Neuronal stem cell (in vitro differentiated cells): ENCODE measurements at regions not wholly inside any gene's neighbourhood (a gene's known extent, or its start where the extent isn't known, plus 50 kb on each side); places are given as distances from the start of the nearest gene placed in this dataset.

ENCODE experiments used
- DNase-seq: peaks from one replicate; pipeline ENCODE4 v3.0.0-alpha.2; 2013; ENCODE audit warnings: low spot score
- H2AFZ ChIP-seq: one replicate; pipeline ENCODE4 v1.6.1; 2013; ENCODE audit warnings: mild to moderate bottlenecking, low read length, inconsistent platforms
- H2AK5ac ChIP-seq: 2 replicates; pipeline ENCODE4 v1.6.1; 2013; ENCODE audit warnings: low read depth, mild to moderate bottlenecking, inconsistent platforms, low read length, moderate library complexity, mixed read lengths
- H2BK120ac ChIP-seq: 2 replicates; pipeline ENCODE4 v1.6.1; 2013; ENCODE audit warnings: low read depth, mild to moderate bottlenecking, inconsistent platforms, low read length, moderate library complexity, mixed read lengths
- H2BK12ac ChIP-seq: one replicate; pipeline ENCODE4 v1.6.1; 2013; ENCODE audit warnings: low read length, inconsistent platforms
- H2BK15ac ChIP-seq: 2 replicates; pipeline ENCODE4 v1.6.1; 2013; ENCODE audit warnings: mild to moderate bottlenecking, low read length, inconsistent platforms, mixed read lengths
- H2BK5ac ChIP-seq: one replicate; pipeline ENCODE4 v1.6.1; 2013; ENCODE audit warnings: inconsistent platforms, mild to moderate bottlenecking, low read length, moderate library complexity
- H3K14ac ChIP-seq: one replicate; pipeline ENCODE4 v1.6.1; 2013; ENCODE audit warnings: low read length, inconsistent platforms
- H3K18ac ChIP-seq: 2 replicates; pipeline ENCODE4 v1.6.1; 2013; ENCODE audit warnings: low read length, inconsistent platforms
- H3K23ac ChIP-seq: 2 replicates; pipeline ENCODE4 v1.6.1; 2013; ENCODE audit warnings: low read depth, mild to moderate bottlenecking, mixed read lengths, low read length, inconsistent platforms; ENCODE audit not compliant: poor library complexity
- H3K27ac ChIP-seq: replicated peaks from 3 replicates; pipeline ENCODE4 v1.5.1; 2013; ENCODE audit warnings: low read length, inconsistent platforms
- H3K27me3 ChIP-seq, 3 experiments: 2 replicates each; pipeline ENCODE4 v1.6.1; 2013; ENCODE audit warnings: low read length in 3 of 3, mild to moderate bottlenecking in 2 of 3, inconsistent platforms in 1 of 3, low read depth in 1 of 3, mixed read lengths in 1 of 3, moderate library complexity in 1 of 3; ENCODE audit not compliant: control insufficient read depth in 3 of 3, insufficient read depth in 3 of 3
- H3K36me3 ChIP-seq, 2 donors: replicated peaks in 1 of 2; 2 replicates each; pipeline ENCODE4 v1.6.1; 2013; ENCODE audit warnings: low read length in 2 of 2; ENCODE audit not compliant: control insufficient read depth in 2 of 2, insufficient read depth in 2 of 2
- H3K4ac ChIP-seq: 2 replicates; pipeline ENCODE4 v1.6.1; 2013; ENCODE audit warnings: inconsistent platforms, mild to moderate bottlenecking, low read length, moderate library complexity
- H3K4me1 ChIP-seq, 2 donors: 1 replicate in 1 of 2; 2 replicates in 1 of 2; pipeline ENCODE4 v1.6.1; 2013; ENCODE audit warnings: low read length in 2 of 2, low read depth in 1 of 2; ENCODE audit not compliant: control insufficient read depth in 2 of 2, insufficient read depth in 1 of 2
- H3K4me2 ChIP-seq: one replicate; pipeline ENCODE4 v1.6.1; 2013; ENCODE audit warnings: mild to moderate bottlenecking, low read length, inconsistent platforms; ENCODE audit not compliant: insufficient read depth, poor library complexity, severe bottlenecking
- H3K4me3 ChIP-seq, 2 donors: 2 replicates each; pipeline ENCODE4 v1.5.1; 2013; ENCODE audit warnings: low read length in 2 of 2, mild to moderate bottlenecking in 2 of 2, inconsistent platforms in 1 of 2, moderate library complexity in 1 of 2
- H3K79me1 ChIP-seq: one replicate; pipeline ENCODE4 v1.6.1; 2013; ENCODE audit warnings: low read depth, mild to moderate bottlenecking, inconsistent platforms, low read length, moderate library complexity
- H3K9ac ChIP-seq: one replicate; pipeline ENCODE4 v1.6.1; 2013; ENCODE audit warnings: mild to moderate bottlenecking, low read depth, low read length, inconsistent platforms; ENCODE audit not compliant: poor library complexity
- H3K9me3 ChIP-seq, 2 donors: replicated peaks in 1 of 2; 2 replicates each; pipeline versions ENCODE3 to v1.6.1; 2013; ENCODE audit warnings: low read length in 2 of 2, mild to moderate bottlenecking in 2 of 2, inconsistent platforms in 1 of 2, low read depth in 1 of 2, mixed read lengths in 1 of 2, moderate library complexity in 1 of 2; ENCODE audit not compliant: control insufficient read depth in 2 of 2, insufficient read depth in 1 of 2
- H4K8ac ChIP-seq: one replicate; pipeline ENCODE4 v1.6.1; 2013; ENCODE audit warnings: low read depth, mild to moderate bottlenecking, inconsistent platforms, low read length, moderate library complexity
- H4K91ac ChIP-seq: one replicate; pipeline ENCODE4 v1.6.1; 2013; ENCODE audit warnings: low read length, low read depth, mild to moderate bottlenecking, inconsistent platforms; ENCODE audit not compliant: poor library complexity
- WGBS, 2 donors: extraction: QIAGEN DNeasy Blood & Tissue Kit; methylation state at CpG; one replicate each; pipeline ENCODE4 v1.1.7; 2013; ENCODE audit warnings: missing lambda C conversion rate in 2 of 2, mixed read lengths in 1 of 2; ENCODE audit not compliant: insufficient read length in 2 of 2, insufficient replicate concordance in 1 of 2; ENCODE audit errors: extremely low coverage in 2 of 2; 5-methylcytosine and 5-hydroxymethylcytosine counted together

GRCh38 chr7:16326106-16326505, 95.2 kb downstream of the CRPPA start:
- Histone ChIP-seq H3K9me3 (no peaks in the 10 kb centered on the region), H3K18ac (no peak overlapping the region), H3K9ac (no peak overlapping the region), H3K27ac (no peak overlapping the region), H3K36me3 (no peaks in the 10 kb centered on the region), H2AK5ac (no peak overlapping the region), H3K23ac (no peak overlapping the region), H4K91ac (no peak overlapping the region), H2BK5ac (no peak overlapping the region), H3K4me3 (no peak overlapping the region), H2BK120ac (no peak overlapping the region), H3K4me1 (no peaks in the 10 kb centered on the region), H2BK12ac (no peak overlapping the region), H4K8ac (no peak overlapping the region), H2BK15ac (no peak overlapping the region), H2AFZ (no peak overlapping the region), H3K27me3 (no peaks in the 10 kb centered on the region), H3K14ac (no peak overlapping the region), H3K79me1 (no peaks in the 10 kb centered on the region), H3K4ac (no peak overlapping the region), H3K4me2 (no peak overlapping the region)
- DNase-seq, result no peak

- Histone ChIP-seq H3K9ac (no peak overlapping the region), H3K79me1 (no peaks in the 10 kb centered on the region), H3K27me3 (no peaks in the 10 kb centered on the region), H3K27ac (no peak overlapping the region), H3K4me3 (no peak overlapping the region), H2BK15ac (no peak overlapping the region), H3K4me1 (no peaks in the 10 kb centered on the region), H4K8ac (no peak overlapping the region), H2BK12ac (no peak overlapping the region), H2AK5ac (no peak overlapping the region), H3K9me3 (no peaks in the 10 kb centered on the region), H3K36me3 (no peaks in the 10 kb centered on the region), H2BK5ac (no peak overlapping the region), H3K18ac (no peak overlapping the region), H3K4me2 (no peak overlapping the region), H2BK120ac (no peak overlapping the region), H3K14ac (no peak overlapping the region), H3K23ac (no peak overlapping the region), H3K4ac (no peak overlapping the region), H2AFZ (no peak overlapping the region), H4K91ac (no peak overlapping the region)
- DNase-seq, result no peak
- WGBS, 2 donors, result no CpG with 5 or more reads among the region's 1 CpG
Measured at GRCh38 chr7:16323313-16323712, 98.0 kb downstream of the CRPPA start.

- Histone ChIP-seq H3K4me1 (no peaks in the 10 kb centered on the region), H3K18ac (no peak overlapping the region), H3K9me3 (no peaks in the 10 kb centered on the region), H4K8ac (no peak overlapping the region), H3K79me1 (no peaks in the 10 kb centered on the region), H4K91ac (no peak overlapping the region), H2AFZ (no peak overlapping the region), H3K27me3 (no peaks in the 10 kb centered on the region), H3K36me3 (no peaks in the 10 kb centered on the region), H3K4me3 (no peak overlapping the region), H3K4ac (no peak overlapping the region), H2BK120ac (no peak overlapping the region), H2AK5ac (no peak overlapping the region), H3K23ac (no peak overlapping the region), H3K9ac (no peak overlapping the region), H3K27ac (no peak overlapping the region), H3K14ac (no peak overlapping the region), H3K4me2 (no peak overlapping the region), H2BK15ac (no peak overlapping the region), H2BK5ac (no peak overlapping the region), H2BK12ac (no peak overlapping the region)
- DNase-seq, result no peak
- no CpG with 5 or more reads among the region's 2 CpGs for WGBS, 2 donors
Measured at GRCh38 chr7:16320099-16320660, 101.2 kb downstream of the CRPPA start.

- H3K36me3 ChIP-seq, result no peaks in the 10 kb centered on the region
- H3K79me1 ChIP-seq, result no peaks in the 10 kb centered on the region
- no peak overlapping the region for H2BK120ac ChIP-seq
- H3K4me2 ChIP-seq, result no peak overlapping the region
- no peak overlapping the region for H3K4me3 ChIP-seq
- no peak overlapping the region for H3K27ac ChIP-seq
- no peak overlapping the region for H4K8ac ChIP-seq
- no peaks in the 10 kb centered on the region for H3K27me3 ChIP-seq
- no peak overlapping the region for H2AK5ac ChIP-seq
- no peak overlapping the region for H3K4ac ChIP-seq
- H2BK5ac ChIP-seq, result no peak overlapping the region
- no CpG with 5 or more reads among the region's 6 CpGs for WGBS, 2 donors
- no peaks in the 10 kb centered on the region for H3K4me1 ChIP-seq
- H3K9ac ChIP-seq, result no peak overlapping the region
- no peak overlapping the region for H4K91ac ChIP-seq
- no peak overlapping the region for H3K23ac ChIP-seq
- H2AFZ ChIP-seq, result no peak overlapping the region
- H2BK12ac ChIP-seq, result no peak overlapping the region
- H3K14ac ChIP-seq, result no peak overlapping the region
- H3K9me3 ChIP-seq, result no peaks in the 10 kb centered on the region
- no peak overlapping the region for H2BK15ac ChIP-seq
- H3K18ac ChIP-seq, result no peak overlapping the region
- DNase-seq, result no peak
Measured at GRCh38 chr7:16318989-16319915, 102.1 kb downstream of the CRPPA start.
